KOPT-K1 (cell line): ENCODE measurements at regions not wholly inside any gene's neighbourhood (a gene's known extent, or its start where the extent isn't known, plus 50 kb on each side); places are given as distances from the start of the nearest gene placed in this dataset.

Experiments used
- H3K27ac ChIP-seq: fragments of 200-600 bp; sonication (generic); 2 replicates; pipeline ENCODE4 v1.5.1; 2016; ENCODE audit warnings: antibody characterized with exemption, mild to moderate bottlenecking, low read depth, low read length; ENCODE audit not compliant: poor library complexity, severe bottlenecking
- H3K36me3 ChIP-seq: fragments of 200-600 bp; sonication (generic); 2 replicates; pipeline ENCODE4 v1.5.1; 2017; ENCODE audit warnings: antibody characterized with exemption, mild to moderate bottlenecking, low read length, moderate library complexity; ENCODE audit not compliant: insufficient read depth
- H3K9me3 ChIP-seq: fragments of 200-600 bp; sonication (generic); 2 replicates; pipeline ENCODE4 v1.5.1; 2017; ENCODE audit warnings: antibody characterized with exemption, low read length, mild to moderate bottlenecking; ENCODE audit not compliant: insufficient read depth, poor library complexity, severe bottlenecking

GRCh38 chr13:99063178-99063577 is 85.3 kb upstream of the DOCK9 start:
- Histone ChIP-seq H3K36me3 (no peaks in the 10 kb centered on the region), H3K27ac (no peak overlapping the region), H3K9me3 (no peaks in the 10 kb centered on the region)

GRCh38 chr13:99063952-99064351 is 86.1 kb upstream of the DOCK9 start:
- no peak overlapping the region for H3K27ac ChIP-seq
- H3K36me3 ChIP-seq: no peaks in the 10 kb centered on the region
- H3K9me3 ChIP-seq: no peaks in the 10 kb centered on the region

DNA sequence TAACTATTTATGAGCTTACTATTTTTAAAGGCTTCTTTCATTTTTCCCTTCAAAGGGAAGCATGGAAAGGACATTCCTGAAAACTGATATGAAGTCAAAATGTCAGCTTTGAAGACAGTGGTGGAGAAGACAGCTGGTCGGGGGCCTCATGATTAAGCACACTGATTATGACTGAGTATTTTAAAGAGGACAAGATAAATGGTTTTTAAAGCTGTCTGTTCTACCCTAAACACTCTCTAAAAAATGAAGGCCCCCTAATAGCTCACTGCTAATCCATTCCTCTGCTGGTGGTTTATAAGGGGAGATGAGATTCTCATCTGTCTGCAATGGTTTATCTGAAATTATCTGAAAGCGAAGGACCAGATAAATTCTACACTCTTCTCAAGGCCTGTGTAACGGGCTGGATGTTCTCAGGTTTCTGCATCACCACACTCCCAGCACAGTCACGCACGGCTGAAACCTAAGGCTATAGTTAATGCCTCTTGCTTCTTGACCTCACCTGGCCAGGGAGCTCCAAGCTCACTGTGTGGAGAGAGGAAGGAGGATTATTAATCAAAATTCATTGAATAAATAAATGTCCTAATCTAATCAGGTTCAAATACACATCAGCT is 86.9 kb upstream of the DOCK9 start:
- Histone ChIP-seq H3K36me3 (no peaks in the 10 kb centered on the region), H3K27ac (peak overlapping the region; percentile 64), H3K9me3 (no peaks in the 10 kb centered on the region)

- Histone ChIP-seq H3K36me3 (no peaks in the 10 kb centered on the region), H3K27ac (peak overlapping the region; percentile 64), H3K9me3 (no peaks in the 10 kb centered on the region)
Measured at GRCh38 chr13:99065235-99066015, 87.6 kb upstream of the DOCK9 start.

DNA sequence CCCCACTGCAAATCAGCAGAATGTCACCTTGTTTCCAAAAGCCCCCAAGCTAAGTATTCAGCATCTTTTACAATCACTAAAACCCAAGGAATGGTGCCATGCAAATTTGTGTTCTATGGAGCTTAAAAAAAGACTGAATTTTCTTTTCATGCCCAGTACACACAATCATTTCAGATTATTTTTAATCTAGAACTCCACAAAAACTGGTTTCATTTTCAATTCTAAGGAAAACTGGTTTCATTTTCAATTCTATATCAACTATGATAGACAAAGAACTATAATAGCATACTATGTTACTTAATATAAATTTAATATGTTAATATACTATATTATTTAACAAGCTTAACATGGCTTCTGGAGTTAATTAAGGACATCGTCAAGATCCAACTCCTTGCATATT is 88.4 kb upstream of the DOCK9 start:
- no peaks in the 10 kb centered on the region for H3K36me3 ChIP-seq
- peak overlapping the region; percentile 64 for H3K27ac ChIP-seq
- no peaks in the 10 kb centered on the region for H3K9me3 ChIP-seq

DNA sequence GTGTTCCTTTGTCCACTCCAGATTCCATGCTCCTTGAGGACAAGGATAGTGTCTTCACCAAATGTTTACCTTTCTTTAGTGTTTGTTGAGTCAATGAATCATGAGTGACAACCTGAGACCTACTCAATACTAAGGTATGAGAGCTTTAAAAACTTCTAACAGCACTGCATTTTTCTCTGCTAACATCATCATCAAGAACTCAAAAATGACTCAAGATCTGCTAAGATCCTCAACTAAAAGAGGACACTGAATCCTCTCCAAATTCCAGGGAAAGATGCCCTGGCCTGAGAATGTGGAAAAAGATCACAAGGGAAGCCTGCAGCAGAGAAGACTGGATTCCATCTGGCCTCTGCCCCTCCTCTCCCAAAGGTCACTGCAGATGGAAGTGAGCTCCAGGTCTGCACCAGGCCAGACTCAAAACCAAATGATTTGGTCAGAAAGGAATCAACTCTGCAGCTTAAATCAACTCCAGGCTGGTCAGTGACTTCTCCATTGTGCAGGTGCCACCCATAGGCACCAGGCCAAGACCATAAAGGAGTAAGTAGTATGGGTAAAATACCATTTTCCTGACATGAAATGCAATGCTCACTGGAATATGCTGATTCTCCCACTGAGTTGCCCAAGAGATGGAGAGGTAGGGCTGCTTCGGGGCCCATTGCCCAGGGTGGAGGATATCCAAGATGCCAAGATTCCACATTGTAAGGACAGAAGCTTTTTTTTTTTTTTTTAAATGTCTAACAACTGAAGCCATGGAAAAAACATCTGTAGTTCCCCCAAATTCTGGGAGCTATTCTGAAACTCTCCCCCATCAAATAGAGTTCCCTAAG is 89.5 kb upstream of the DOCK9 start:
- Histone ChIP-seq H3K36me3 (no peaks in the 10 kb centered on the region), H3K27ac (peak overlapping the region; percentile 64), H3K9me3 (no peaks in the 10 kb centered on the region)

DNA sequence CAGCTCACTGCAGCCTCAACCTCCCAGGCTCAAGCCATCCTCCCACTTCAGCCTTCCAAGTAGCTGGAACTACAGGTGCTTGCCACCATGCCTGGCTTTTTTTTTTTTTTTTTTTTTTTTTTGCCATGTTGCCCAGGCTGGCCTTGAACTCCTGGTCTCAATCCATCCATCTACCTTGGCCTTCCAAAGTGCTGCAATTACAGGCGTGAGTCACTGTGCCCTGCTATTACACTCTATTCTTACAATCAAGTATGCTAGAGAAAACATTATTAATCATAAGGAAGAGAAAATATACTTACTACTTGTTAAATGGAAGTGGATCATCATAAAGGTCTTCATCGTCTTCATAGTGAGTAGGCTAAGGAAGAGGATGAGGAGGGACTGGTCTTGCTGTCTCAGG is 93.3 kb upstream of the DOCK9 start:
- Histone ChIP-seq H3K27ac (no peak overlapping the region), H3K36me3 (peaks cover 11% of the 10 kb centered on the region; the same call in 1 of the 2 replicates), H3K9me3 (peaks cover 18% of the 10 kb centered on the region)

- Histone ChIP-seq H3K9me3 (peaks cover 18% of the 10 kb centered on the region), H3K27ac (no peak overlapping the region), H3K36me3 (peaks cover 11% of the 10 kb centered on the region; the same call in 1 of the 2 replicates)
Measured at GRCh38 chr13:99071666-99072065, 93.8 kb upstream of the DOCK9 start.

DNA sequence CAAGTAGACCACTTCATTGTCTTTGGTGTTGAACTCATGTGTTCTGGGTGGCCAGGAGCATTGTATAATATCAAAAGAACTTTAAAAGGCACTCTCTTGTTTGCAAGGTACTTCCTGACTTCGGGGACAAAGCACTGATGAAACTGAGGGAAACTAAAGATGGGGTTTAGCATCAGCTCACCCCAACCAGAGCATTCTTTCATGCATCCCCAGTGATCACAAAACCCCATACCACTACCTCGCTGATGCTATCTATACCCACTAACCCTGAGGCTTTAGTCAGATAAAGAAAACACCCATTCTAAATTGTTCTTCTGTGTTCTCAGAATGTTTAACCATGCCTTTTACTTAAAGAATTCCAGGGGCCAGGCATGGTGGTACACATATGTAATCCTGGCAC is 94.5 kb upstream of the DOCK9 start:
- H3K27ac ChIP-seq: no peak overlapping the region
- peaks cover 11% of the 10 kb centered on the region; the same call in 1 of the 2 replicates for H3K36me3 ChIP-seq
- H3K9me3 ChIP-seq: peaks cover 22% of the 10 kb centered on the region

DNA sequence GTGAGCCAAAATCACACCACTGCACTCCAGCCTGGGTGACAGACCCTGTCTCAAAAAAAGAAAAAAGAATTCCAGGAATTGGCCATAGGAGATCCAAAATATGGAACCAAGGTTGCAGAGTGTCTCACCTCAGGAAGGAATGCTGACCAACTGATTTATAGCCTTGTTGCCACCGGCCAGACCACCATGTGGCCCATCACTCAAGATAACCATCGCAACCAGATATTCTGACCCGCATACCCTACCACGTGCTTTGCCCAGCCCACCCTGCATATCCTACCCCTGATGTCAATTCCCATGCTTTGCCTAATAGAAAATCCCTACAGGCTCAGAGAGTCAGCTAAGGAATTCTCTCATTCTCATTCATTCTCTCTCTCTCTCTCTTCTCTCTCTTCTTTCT is 95.1 kb upstream of the DOCK9 start:
- Histone ChIP-seq H3K36me3 (peaks cover 11% of the 10 kb centered on the region; the same call in 1 of the 2 replicates), H3K27ac (no peak overlapping the region), H3K9me3 (peaks cover 26% of the 10 kb centered on the region)

- Histone ChIP-seq H3K9me3 (peaks cover 26% of the 10 kb centered on the region), H3K36me3 (peaks cover 11% of the 10 kb centered on the region; the same call in 1 of the 2 replicates), H3K27ac (no peak overlapping the region)
Measured at GRCh38 chr13:99074693-99075092, 96.8 kb upstream of the DOCK9 start.

- Histone ChIP-seq H3K9me3 (peaks cover 26% of the 10 kb centered on the region), H3K27ac (peak overlapping the region; percentile 58), H3K36me3 (peaks cover 11% of the 10 kb centered on the region; the same call in 1 of the 2 replicates)
Measured at GRCh38 chr13:99075268-99076191, 97.7 kb upstream of the DOCK9 start.

- Histone ChIP-seq H3K36me3 (peaks cover 11% of the 10 kb centered on the region; the same call in 1 of the 2 replicates), H3K27ac (no peak overlapping the region), H3K9me3 (peaks cover 22% of the 10 kb centered on the region)
Measured at GRCh38 chr13:99078017-99078771, 100.3 kb upstream of the DOCK9 start.

- Histone ChIP-seq H3K9me3 (peaks cover 8% of the 10 kb centered on the region), H3K27ac (no peak overlapping the region), H3K36me3 (no peaks in the 10 kb centered on the region)
Measured at GRCh38 chr13:99080131-99080530, 102.3 kb upstream of the DOCK9 start.
